ENCODE measurements at regions not wholly inside any gene's neighbourhood (a gene's known extent, or its start where the extent isn't known, plus 50 kb on each side); places are given as distances from the start of the nearest gene placed in this dataset.

DNA sequence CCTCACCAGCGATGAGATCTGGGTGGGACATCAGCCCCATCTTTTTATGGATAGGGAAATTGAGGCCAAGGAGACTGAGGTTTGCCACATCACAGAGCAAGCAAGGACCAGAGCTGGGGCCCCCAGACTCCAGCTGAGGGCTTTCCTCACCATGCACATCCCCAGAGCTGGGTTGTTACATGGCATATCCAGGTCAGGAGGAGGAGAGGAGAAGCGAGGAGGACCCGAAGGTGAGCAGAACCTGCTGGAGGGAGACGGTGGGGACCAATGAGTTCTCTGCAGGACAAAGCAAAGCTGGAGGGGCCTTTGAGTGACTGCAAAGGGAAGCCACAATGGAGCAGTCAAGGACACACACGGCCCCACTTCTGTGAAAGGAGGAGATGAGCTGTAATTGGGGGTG, 255.5 kb upstream of the CSF3R start:
- TF ChIP-seq EZH2 (optimal IDR thresholded peaks at IDR 0.05; ENCODE audit: low read depth, low read length) = no peak
- no peak for TF ChIP-seq CTCF (IDR thresholded peaks at IDR 0.05; ENCODE audit: low read length)
- no peak for TF ChIP-seq EZH2phosphoT487 (IDR thresholded peaks at IDR 0.05; ENCODE audit: low read length)
